ENCODE measurements at regions not wholly inside any gene's neighbourhood (a gene's known extent, or its start where the extent isn't known, plus 50 kb on each side); places are given as distances from the start of the nearest gene placed in this dataset.

DNA sequence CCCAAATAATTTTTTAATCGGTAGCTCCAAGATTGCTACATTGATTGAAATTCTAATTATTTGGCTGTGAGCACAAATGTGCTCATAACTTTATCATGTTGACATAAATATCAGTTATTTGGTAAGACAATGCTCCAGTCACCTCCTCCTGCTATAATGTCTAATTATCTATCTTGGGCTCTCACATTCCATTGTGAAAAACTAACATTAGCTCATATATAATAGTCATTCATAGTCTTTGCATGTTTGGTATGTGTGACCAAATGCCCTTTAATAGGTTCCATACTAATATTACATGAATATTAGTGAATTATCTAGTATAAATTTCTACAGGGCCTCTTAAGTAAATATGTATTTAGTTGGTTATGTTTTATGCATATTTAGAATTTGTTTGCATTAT lies 185.6 kb upstream of the MCHR2 start:
- no peak for DNase-seq (ENCODE audit: low read depth)

DNA sequence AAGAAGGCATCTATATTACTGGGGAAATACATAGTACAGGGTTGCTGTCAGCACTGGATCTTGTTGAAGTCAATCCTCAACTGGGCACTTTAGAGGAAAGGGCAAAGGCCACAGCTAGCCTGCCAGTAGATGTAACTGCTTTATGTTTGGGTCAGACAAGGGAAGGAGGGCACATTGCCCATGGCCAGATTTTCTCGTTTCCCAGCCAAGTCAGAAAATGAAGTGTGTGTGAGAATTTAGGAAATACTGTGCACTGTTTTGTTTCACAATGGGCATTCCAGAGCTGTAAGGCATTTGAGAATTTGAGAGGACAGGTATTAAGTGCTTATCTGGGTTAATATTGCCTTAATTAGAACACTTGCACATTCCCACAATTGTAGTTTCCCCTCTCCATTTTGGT lies 183.9 kb upstream of the MCHR2 start:
- DNase-seq (ENCODE audit: low read depth) = no peak

DNA sequence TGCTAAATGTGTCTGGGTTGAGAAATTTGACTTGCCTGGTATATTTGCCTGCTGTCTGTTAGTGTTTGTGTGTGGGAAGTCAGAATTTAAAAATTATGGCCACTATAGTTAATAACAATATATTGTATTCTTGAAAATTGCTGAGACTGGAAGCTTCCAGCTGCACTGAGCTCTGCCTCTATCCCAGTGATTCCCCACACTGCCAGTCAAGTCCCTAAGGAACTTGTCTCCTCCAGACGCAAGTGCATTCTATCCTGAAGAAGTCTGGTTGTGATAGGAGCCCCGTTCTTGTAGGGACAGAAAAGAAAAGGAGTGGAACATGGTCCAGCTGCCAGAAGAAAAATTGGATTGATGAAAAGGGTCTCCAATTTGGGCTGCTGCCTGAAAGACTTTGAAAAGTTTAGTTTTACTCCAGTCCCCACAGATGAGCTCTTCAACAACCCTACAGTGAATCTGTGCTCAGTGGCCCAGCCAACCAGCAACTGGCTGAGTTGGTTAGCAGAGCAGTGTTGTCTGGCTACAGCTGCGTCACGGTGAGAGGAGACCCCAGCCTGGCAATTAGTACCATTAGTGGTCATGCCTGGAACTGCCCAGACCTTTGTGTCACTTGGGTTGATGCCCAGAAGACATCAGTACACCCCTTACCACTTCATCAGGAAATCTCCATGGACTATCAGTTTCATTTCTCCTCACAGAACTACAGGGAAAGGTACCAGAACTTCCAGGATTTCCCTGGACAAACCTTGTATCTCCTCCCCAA lies 183.1 kb upstream of the MCHR2 start:
- no peak for DNase-seq (ENCODE audit: low read depth)

DNA sequence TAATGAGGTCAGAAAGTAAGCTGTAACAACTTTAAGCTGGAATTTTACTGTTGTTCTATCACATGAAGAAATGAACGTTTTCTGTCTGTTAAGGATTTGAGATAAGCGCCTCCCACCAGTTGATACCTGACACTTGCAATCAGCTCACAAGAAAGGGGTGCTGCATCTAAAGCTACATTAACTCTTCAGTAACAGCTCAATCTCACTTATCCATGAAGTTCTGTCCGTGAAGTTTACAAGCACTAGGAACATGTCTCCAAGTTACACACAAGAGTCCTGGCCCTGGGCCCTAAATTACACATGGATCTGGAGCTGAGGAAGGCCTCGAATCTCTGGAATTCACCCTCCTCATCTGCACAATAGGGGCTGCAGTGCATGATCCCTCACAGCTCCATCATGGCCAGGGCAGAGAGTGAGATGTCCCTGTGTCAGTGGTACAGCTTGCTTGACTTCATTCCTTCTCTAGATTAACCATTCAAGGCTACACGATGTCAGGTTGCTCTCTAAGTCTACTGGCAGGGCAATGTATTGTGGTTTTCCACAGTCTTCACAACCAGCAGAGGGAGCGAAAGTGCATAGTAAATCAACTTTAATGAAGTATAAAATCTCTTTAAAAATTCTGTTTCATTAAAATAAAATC lies 182.4 kb upstream of the MCHR2 start:
- DNase-seq (ENCODE audit: low read depth) = no peak

DNA sequence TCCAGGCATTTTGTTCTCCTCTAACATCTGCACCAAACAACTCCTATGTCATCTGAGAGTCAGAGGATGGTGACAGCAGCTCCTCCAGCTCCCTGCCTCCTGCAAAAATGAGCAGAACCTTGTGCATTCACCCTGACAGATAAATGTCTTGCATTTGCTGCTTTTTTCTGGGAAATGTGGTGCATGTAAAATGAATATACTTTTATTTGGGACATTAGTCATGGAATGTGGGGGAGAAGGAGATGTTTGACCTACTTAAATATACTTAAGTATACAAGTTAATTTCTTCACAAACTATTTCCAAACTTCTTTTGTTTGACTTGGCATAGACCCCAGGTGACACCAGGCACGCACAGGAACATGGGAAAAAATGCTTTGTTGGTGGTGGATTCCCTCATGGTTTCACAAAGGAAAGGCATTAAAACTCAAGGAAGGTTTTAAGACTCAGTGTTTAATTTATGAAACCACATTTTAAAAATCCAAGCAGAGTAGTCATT lies 181.8 kb upstream of the MCHR2 start:
- DNase-seq (ENCODE audit: low read depth) = no peak

DNA sequence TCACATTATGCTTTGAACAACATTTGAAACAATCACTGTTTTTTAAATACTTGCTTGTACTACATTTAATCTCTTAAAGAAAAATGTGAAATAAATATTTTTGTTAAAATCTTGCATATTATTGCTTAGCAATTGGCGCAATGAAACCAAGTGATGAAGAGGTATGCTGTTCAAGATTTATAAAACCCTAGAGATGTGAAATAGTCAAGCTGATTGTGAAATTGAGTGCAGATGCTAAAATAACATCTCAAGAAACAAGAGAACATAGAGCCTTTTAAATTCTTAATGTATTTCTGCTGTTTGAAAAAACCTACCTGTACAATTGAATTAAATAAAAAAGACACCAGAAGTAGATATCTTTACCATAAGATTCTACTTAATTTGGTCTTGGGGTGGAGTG lies 179.2 kb upstream of the MCHR2 start:
- DNase-seq (ENCODE audit: low read depth) = no peak

DNA sequence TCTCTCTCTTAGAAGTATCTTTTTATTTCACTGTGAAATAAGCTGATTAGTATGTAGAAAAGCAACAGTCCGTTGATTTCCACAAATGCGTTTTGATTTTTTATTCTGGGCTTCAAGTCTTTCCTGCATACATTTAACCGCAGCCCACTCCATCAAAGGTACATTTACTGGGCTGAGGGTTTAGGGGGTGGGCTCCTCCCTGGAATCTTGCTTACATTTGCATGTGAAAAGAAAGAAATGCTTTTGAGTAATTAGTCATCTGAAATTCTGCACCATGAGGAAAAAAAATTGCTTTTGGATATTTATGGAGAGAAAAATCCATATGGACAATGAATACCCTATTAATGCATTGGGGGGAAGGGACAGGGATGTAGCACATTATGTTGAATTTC lies 178.3 kb upstream of the MCHR2 start:
- DNase-seq (ENCODE audit: low read depth) = no peak

DNA sequence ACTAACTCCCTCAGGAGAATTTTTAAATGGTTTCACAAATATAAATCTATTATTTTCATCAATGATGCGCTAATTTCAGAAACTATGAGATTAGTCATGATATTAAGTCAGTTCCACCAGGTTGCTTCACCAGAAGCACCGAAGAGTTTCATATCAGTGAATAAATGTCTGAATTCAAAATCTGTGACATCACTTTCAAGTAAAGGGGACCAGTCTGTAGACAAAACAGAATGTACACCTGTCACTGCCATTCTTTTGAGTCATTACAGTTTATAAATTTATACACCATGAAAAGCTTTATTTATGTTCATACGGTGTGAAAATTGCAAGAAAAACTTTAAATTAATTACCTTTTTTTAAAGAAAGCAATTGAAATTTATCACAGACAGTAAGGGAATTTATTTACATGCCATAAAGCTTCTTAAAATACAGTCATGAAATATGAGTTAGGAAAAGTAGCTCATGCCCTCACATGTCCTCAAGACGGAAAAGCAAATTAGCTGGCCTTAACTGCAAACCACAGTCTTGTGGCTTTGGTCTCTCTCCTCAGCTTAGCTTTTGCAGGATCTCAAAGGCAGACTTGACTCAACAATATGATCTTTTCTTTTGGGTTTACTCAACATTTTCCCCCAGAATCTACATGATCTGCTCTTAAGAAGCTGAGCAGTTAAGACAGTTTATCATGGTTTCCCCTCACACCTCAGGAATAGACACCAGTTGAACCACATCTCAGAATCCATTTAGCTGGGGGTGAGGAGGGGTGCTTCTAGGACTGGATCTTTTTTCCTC lies 177.7 kb upstream of the MCHR2 start:
- no peak for DNase-seq (ENCODE audit: low read depth)

DNA sequence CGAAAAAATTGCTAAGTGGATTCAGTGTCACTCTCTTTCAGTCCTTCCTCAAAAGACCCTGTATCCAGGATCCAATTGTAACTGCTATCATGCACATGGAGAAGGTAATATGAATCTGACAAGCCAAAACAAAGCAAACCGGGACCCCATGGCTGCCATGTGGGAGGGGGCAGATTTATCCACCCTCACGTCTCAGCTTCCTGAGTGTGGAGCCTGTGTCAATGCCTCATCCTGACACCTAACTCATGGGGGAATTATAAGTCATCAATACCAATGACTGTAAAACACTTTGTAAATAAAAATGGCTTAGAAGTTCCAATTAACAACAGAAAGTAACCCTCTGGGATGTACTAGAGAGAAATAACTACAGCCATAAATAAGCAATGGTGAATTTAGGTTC lies 174.1 kb upstream of the MCHR2 start:
- no peak for DNase-seq (ENCODE audit: low read depth)

DNA sequence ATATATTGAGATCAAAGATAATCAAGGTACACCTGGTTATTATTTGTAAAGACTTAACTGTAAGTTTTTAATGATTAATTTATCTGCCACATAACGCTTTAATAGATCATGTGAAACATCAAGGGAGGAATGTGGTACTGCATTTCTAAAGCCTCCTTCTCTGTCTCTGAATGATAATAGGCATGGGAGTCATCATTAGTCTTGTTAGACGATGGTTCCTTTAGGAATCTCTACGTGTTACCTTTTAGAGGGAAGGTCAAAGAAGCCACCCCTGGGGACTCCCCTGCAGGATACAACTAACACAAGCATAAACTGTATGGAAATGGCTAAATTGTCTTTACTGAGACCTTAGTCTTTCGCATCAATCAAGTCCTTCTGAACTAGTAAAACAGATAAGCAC lies 173.6 kb upstream of the MCHR2 start:
- DNase-seq (ENCODE audit: low read depth) = no peak

DNA sequence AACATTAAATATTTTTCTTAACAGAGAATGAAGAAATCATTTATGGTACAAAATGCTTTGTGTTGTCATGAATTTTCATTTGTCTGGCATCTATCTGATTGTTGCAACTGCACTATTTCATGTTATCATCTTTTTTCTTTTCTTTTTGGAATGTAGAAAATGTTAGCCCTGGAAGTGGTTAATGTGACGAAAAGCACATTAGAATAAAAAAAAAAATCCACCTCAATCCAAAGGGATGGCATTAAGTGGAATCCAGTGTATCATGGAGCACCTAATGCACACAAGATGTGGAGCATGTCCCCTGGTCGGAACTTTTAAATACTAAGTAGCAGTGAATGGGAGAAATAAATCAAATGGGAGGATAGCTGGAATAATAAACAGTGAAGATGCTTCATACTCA lies 172.9 kb upstream of the MCHR2 start:
- DNase-seq (ENCODE audit: low read depth) = no peak

DNA sequence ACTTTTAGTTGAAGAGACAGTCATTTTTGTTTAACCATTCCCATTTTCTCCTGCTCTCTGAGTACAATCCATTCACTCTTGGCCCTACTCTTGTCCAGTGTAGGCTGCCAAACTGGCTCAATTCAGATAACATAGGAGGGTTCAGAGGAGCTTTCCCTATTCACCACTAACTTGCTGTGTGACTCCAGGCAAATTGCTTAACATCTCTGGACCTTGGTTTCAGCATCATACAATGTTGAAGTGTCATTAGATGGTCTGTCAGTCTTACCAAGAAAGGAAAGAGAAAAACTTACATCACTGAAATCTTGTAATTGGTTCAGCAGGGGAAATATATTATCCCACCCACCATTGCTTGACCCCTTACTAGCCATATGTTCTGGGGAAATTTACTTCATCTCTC lies 171.4 kb upstream of the MCHR2 start:
- DNase-seq (ENCODE audit: low read depth) = no peak

DNA sequence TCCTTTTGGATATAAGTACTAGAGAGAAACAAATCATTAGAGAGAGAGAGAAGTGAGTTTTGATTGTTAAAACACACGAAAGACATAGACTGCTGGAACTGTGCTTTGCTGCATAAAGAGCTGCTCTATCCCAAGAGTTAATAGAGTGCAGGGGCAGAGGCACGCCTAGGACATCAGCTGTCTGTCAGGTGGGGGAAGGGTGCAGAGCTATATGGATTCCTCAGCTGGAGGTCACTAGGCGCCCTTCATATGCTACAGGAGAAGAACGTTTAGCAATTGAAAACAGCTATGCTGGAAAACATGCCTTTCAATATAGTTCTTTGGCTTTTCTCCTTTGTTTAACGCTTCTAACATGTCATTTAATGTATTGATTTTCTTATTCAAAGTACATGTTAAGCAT lies 169.0 kb upstream of the MCHR2 start:
- no peak for DNase-seq (ENCODE audit: low read depth)

DNA sequence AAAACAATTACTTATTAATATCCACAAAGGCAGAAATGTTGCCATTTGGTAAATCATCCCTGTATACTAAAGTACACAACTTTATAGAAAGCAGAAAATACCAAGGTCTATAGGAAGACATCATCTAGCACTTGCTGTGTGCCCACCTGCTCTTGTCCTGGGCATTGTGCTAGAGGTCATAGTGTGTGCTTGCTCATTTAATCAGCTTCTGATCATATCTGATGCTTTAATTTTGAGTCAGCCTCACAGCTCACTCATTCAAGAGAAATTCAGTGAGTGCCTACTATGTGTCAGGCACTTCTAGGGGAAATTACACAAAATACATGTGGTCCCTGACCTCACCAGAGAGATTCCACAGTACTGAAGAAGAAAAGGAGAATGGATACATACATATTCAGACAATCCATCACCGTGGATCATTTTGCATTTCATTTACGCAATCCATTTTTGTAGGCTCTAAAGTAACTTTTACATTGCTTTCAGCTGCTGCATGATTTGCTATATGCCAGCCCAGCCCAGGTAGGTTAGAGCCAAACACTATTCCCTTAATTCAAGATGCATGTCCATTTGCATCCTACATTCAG lies 167.9 kb upstream of the MCHR2 start:
- DNase-seq (ENCODE audit: low read depth) = no peak

DNA sequence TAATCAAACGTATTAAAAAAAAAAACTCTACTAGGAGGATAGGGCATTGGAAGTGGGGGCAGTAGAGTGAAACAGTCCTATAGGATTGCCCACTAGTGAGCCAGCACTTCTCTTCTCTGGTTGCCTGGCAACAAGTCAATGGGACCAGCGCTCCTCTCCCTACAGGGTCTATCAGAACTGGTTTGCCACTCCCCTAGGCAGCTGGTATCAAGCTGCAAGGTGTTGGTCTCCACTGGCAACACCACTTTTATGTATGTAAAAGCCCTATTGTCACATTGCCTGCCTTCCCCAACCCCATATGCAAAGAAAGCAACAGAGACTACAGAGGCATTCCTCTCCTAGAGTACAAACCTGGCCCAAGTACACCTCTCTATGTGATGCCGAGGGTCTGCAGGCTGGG lies 166.9 kb upstream of the MCHR2 start:
- DNase-seq (ENCODE audit: low read depth) = no peak

DNA sequence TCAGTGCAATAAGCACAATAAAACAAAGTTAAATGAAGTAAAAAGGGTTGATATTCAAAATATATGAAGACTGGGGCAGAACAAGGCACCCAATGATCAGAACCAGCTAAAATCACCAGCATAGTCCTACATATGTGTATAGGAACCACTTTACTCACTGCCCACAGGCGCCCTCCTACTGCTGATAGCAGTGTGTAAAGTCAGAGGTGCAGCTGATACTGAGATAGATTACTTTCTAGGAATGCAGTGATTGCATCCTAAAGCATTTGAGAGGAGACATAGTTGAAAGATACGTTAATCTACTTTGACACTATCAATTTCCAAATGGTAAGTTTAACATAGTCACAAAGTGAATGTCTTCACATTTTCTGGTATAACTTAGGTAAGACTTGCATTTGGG lies 161.1 kb upstream of the MCHR2 start:
- DNase-seq (ENCODE audit: low read depth) = no peak

DNA sequence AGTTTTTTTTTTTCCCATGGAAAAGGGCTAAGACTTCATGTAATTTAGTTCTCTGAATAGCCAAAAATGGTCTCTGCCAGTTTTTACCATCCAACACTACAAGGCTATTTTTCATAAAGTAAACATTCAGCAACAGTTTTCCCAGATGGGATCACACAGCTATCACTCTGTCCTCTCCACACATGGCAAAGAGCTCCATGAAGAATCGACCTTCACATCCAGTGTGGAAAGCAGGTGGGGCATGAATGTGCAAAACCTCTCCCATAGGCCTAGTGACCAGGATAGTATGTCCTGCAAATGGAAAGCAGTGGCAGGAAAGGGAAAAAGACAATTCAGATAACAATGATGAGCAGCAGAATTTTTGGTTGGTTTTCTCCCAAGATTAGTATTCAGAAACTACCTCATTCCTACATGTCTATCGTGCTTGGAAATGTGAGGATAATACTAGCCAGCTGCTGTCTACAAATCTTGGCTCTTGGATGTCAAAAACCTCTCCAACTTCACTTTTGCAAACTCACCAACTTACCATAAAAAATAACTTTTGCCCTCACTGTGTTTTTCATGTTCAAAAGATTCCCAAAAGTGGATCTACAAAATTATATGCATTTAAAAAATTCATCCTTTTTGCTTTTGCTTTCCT lies 159.7 kb upstream of the MCHR2 start:
- DNase-seq (ENCODE audit: low read depth) = no peak

DNA sequence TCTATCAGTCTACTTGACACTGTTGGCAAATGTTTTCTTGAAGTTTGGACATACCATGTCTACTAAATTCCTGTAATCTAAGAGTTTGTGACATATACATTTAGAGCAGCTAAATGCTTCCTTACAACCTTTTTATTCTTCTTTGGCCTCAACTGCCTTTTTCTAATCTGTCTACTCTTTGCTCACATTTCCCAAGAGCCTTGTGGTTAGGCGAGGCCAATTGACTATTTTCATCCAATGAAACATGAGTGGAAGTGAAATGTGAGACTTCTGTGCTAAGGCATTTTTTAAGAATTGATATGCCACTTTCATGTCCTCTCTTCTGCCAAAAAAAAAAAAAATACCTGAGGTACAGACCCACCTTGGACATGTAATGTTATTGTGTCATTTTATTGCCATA lies 158.2 kb upstream of the MCHR2 start:
- no peak for DNase-seq (ENCODE audit: low read depth)

DNA sequence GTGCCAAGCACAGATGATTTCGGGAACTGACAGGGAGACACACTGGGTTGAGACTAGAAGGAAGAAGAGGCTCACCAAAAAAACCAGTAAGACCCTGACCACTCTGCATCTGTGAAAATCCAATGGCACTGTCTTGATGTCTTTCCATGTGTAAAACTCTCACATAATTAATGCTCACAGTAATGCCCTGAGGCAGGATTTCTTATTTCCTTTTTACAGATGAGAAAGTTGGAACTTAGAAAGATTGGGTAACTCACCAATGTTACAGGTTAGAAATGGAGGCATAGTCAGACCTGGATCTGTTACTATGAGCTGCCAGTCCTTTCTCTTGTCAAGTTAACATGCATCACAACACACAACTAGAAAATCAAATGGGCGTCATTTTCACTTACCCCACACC lies 151.0 kb upstream of the MCHR2 start:
- no peak for DNase-seq (ENCODE audit: low read depth)

DNA sequence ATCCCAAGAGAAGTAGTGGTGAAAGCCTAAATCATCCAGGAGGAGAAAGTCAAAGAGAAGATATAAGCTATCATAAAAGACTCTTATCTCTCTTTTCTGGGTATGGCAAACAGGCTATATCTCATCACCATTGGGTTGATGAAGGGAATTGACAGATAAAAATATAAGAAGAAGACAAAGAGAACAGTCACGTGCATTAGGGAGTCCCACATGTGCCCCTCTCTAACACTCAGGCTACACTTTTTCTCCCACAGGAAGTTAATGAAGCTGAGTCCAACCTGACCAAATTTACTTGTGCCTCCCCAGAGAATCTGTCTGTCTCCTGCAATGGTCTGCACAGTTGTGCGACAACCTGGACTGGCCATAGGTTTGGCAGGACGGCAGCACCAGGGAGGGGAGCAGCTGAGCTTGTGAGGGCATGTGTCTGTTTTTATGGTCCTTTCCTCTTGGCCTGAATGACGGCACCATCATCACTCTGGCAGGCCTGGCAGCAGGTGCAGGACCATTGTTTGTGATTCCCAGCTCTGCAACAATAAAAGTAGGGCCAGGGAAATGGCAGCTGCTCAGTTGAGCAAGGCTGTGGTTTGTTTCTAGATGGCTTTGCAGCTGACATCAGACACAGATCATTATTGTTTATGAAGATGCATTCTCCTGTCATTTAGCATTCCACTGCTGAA lies 144.5 kb upstream of the MCHR2 start:
- no peak for DNase-seq (ENCODE audit: low read depth)

DNA sequence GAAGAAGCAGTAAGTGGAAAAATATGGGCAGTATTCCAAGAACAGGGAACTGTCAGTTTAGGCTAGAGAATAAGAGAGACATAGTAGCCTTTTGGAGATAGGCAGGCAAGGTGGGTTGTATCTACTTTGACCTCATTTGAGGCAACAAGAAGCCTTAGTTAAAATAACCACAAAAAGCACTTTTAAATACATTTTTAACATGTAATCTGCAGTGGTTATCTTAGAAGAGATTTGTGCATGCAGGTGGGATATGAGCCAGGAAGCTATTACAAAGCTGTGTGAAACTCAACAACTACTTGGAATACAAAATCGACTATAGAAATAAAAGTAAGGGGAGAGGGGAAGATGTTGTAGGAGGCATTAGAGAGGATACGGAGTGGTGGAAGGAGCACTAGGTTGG lies 143.7 kb upstream of the MCHR2 start:
- no peak for DNase-seq (ENCODE audit: low read depth)

Measured in forelimb muscle (tissue), 1 donor.